HepG2 (cell line): ENCODE measurements at regions not wholly inside any gene's neighbourhood (a gene's known extent, or its start where the extent isn't known, plus 50 kb on each side); places are given as distances from the start of the nearest gene placed in this dataset.

ENCODE experiments used
- ATAC-seq: fragments of 200-7000 bp; cut with Tn5 transposase; 3 replicates; pipeline ENCODE4 v1.9.1; 2020; ENCODE audit warnings: mild to moderate bottlenecking, moderate library complexity
- BruUV-seq: library from RNA; stranded (reverse); fragments of 400-500 nt; replicated peaks from 2 replicates; lab custom pipeline; 2021; lab: Mats Ljungman, UMichigan
- CTCF ChIA-PET: fragments of 300-600 bp; formaldehyde crosslinking; extraction: SDS; loops from one replicate; lab custom pipeline; 2021; ENCODE audit warnings: low total read pairs, inconsistent platforms, low intra/inter-chr PET ratio; lab: Yijun Ruan, JAX
- POLR2A ChIA-PET: fragments of 350-600 bp; sonication (Branson Sonifier 250); formaldehyde crosslinking; loops from one replicate; lab custom pipeline; 2020; ENCODE audit warnings: antibody characterized with exemption, inconsistent platforms; lab: Yijun Ruan, JAX
- DNase-seq: peaks from one replicate; pipeline ENCODE4 v3.0.0-alpha.2; 2015; ENCODE audit warnings: low spot score
- FAIRE-seq: peaks from 3 replicates; lab custom pipeline; 2011; peaks lifted over from hg19 to GRCh38; lab: Jason Lieb, UNC
- H2AFZ ChIP-seq: one replicate; pipeline ENCODE4 v1.6.1; 2011; ENCODE audit warnings: low read length, inconsistent platforms
- H3K27ac ChIP-seq: fragments of 300-600 bp; 3 replicates; pipeline ENCODE4 v1.8.0; 2011; ENCODE audit warnings: mixed run types, mild to moderate bottlenecking, mixed read lengths, low read length, inconsistent platforms; ENCODE audit not compliant: insufficient read depth; ENCODE audit errors: extremely low read length
- H3K27me3 ChIP-seq, 2 experiments: fragments of 200-600 bp in 1 of 2; 2 replicates in 1 of 2; 3 replicates in 1 of 2; pipeline versions ENCODE4 v1.6.0 to v1.8.0; 2011; ENCODE audit warnings: low read length in 2 of 2, mild to moderate bottlenecking in 2 of 2, moderate library complexity in 2 of 2, inconsistent platforms in 1 of 2; ENCODE audit not compliant: insufficient read depth in 2 of 2, control insufficient read depth in 1 of 2
- H3K36me3 ChIP-seq, 2 experiments: fragments of 200-600 bp in 1 of 2; replicated peaks in 1 of 2; 2 replicates in 1 of 2; 3 replicates in 1 of 2; pipeline versions ENCODE4 v1.5.1 to v1.8.0; 2011; ENCODE audit warnings: low read length in 2 of 2, inconsistent platforms in 1 of 2; ENCODE audit not compliant: insufficient read depth in 2 of 2, control insufficient read depth in 1 of 2
- H3K4me1 ChIP-seq: 2 replicates; pipeline ENCODE4 v1.5.1; 2012; ENCODE audit warnings: low read length, inconsistent platforms; ENCODE audit not compliant: insufficient read depth
- H3K4me2 ChIP-seq: 2 replicates; pipeline ENCODE4 v1.6.0; 2011; ENCODE audit warnings: low read depth, low read length, inconsistent platforms
- H3K4me3 ChIP-seq, 3 experiments: fragments of 200-600 bp in 1 of 3; sonication (generic), shearing (Covaris generic) in 1 of 3; replicated peaks in 1 of 3; 2 replicates each; pipeline ENCODE4 v1.5.1; 2011 to 2016; ENCODE audit warnings: low read length in 3 of 3, inconsistent platforms in 2 of 3, low read depth in 2 of 3, mild to moderate bottlenecking in 2 of 3, control low read depth in 1 of 3, mixed read lengths in 1 of 3; ENCODE audit not compliant: insufficient read depth in 1 of 3
- H3K79me2 ChIP-seq: one replicate; pipeline ENCODE4 v1.6.1; 2011; ENCODE audit warnings: low read length, inconsistent platforms; ENCODE audit not compliant: insufficient read depth
- H3K9ac ChIP-seq: 2 replicates; pipeline ENCODE4 v1.6.0; 2011; ENCODE audit warnings: mild to moderate bottlenecking, low read depth, low read length, inconsistent platforms; ENCODE audit not compliant: insufficient read depth
- H3K9me3 ChIP-seq: 2 replicates; pipeline ENCODE4 v1.5.1; 2012; ENCODE audit warnings: mild to moderate bottlenecking, low read length
- H4K20me1 ChIP-seq: 2 replicates; pipeline ENCODE4 v1.6.0; 2011; ENCODE audit warnings: inconsistent platforms, mild to moderate bottlenecking, low read length, moderate library complexity; ENCODE audit not compliant: insufficient read depth
- ATF1 ChIP-seq: IDR thresholded peaks from 2 replicates; pipeline ENCODE4 v1.6.1; 2016; ENCODE audit warnings: mild to moderate bottlenecking, control low read depth
- CAMTA2 ChIP-seq: sonication (generic); formaldehyde crosslinking; IDR thresholded peaks from 2 replicates; pipeline ENCODE4 v1.4.0; 2020; ENCODE audit warnings: mild to moderate bottlenecking, missing genetic modification reagents, borderline replicate concordance
- GTF3A ChIP-seq: sonication (generic); formaldehyde crosslinking; conservative IDR thresholded peaks from 2 replicates; pipeline ENCODE4 v1.4.0; 2020; ENCODE audit warnings: mild to moderate bottlenecking, missing genetic modification reagents
- KDM5A ChIP-seq: fragments of 200-600 bp; sonication (generic); IDR thresholded peaks from 2 replicates; pipeline ENCODE4 v1.7.0; 2018; ENCODE audit warnings: antibody characterized with exemption, mild to moderate bottlenecking, low read length, borderline replicate concordance
- KMT2B ChIP-seq: IDR thresholded peaks from 2 replicates; pipeline ENCODE4 v1.6.1; 2016; ENCODE audit warnings: missing genetic modification reagents, missing compliant biosample characterization
- PHF20 ChIP-seq: sonication (generic); formaldehyde crosslinking; IDR thresholded peaks from 2 replicates; pipeline ENCODE4 v1.5.0; 2020; ENCODE audit warnings: mild to moderate bottlenecking, missing genetic modification reagents
- PRMT3 ChIP-seq: sonication (generic); formaldehyde crosslinking; IDR thresholded peaks from 2 replicates; pipeline ENCODE4 v1.8.1; 2022; ENCODE audit warnings: low read depth, mild to moderate bottlenecking, moderate library complexity, missing genetic modification reagents, borderline replicate concordance
- SSRP1 ChIP-seq: IDR thresholded peaks from 2 replicates; pipeline ENCODE4 v1.6.1; 2016; ENCODE audit warnings: control low read depth
- TAF15 ChIP-seq: fragments of 200-400 bp; formaldehyde crosslinking; IDR thresholded peaks from one replicate; pipeline ENCODE4 v1.6.1; 2018; ENCODE audit warnings: mild to moderate bottlenecking, low read depth, low read length; ENCODE audit not compliant: poor library complexity, severe bottlenecking
- TBX3 ChIP-seq: fragments of 450-650 bp; IDR thresholded peaks from 2 replicates; pipeline ENCODE4 v1.6.1; 2017; ENCODE audit warnings: antibody characterized with exemption, mild to moderate bottlenecking, inconsistent platforms, borderline replicate concordance
- ZNF17 ChIP-seq: sonication (generic); formaldehyde crosslinking; IDR thresholded peaks from 2 replicates; pipeline ENCODE4 v1.5.0; 2020; ENCODE audit warnings: mild to moderate bottlenecking, missing genetic modification reagents
- ZNF44 ChIP-seq: sonication (generic); formaldehyde crosslinking; IDR thresholded peaks from 2 replicates; pipeline ENCODE4 v1.5.1; 2020; ENCODE audit warnings: mild to moderate bottlenecking, missing genetic modification reagents
- ZNF747 ChIP-seq: sonication (generic); formaldehyde crosslinking; IDR thresholded peaks from 2 replicates; pipeline ENCODE4 v1.8.1; 2023; ENCODE audit warnings: missing genetic modification reagents, mild to moderate bottlenecking, borderline replicate concordance
- WGBS: methylation state at CpG from one replicate; pipeline ENCODE4 v1.1.6; 2017; ENCODE audit warnings: low lambda C conversion rate; 5-methylcytosine and 5-hydroxymethylcytosine counted together
- in situ Hi-C: cut with HindIII; loops from 2 replicates; pipeline ENCODE4 v1.10.0; 2017; ENCODE audit warnings: low pct_unique_long_range_greater_than_20kb; ENCODE audit not compliant: extremely low pct_ligation_motif_present
- intact Hi-C: fragments of 100-400 bp; cut with micrococcal nuclease; formaldehyde crosslinking; loops from one replicate; pipeline ENCODE4 v1.10.0; 2022; ENCODE audit not compliant: unreplicated experiment
- TF ChIP-seq, protein P1 (sequence below): sonication (generic); formaldehyde crosslinking; IDR thresholded peaks from 2 replicates; pipeline ENCODE4 v1.4.0; 2020; ENCODE audit warnings: mild to moderate bottlenecking, missing genetic modification reagents
- TF ChIP-seq, protein P2 (sequence below): sonication (generic); formaldehyde crosslinking; IDR thresholded peaks from 2 replicates; pipeline ENCODE4 v1.4.0; 2020; ENCODE audit warnings: low read depth, mild to moderate bottlenecking, missing genetic modification reagents
- TF ChIP-seq, protein P3 (sequence below): sonication (generic); formaldehyde crosslinking; IDR thresholded peaks from 2 replicates; pipeline ENCODE4 v1.4.0; 2020; ENCODE audit warnings: missing genetic modification reagents

DNA sequence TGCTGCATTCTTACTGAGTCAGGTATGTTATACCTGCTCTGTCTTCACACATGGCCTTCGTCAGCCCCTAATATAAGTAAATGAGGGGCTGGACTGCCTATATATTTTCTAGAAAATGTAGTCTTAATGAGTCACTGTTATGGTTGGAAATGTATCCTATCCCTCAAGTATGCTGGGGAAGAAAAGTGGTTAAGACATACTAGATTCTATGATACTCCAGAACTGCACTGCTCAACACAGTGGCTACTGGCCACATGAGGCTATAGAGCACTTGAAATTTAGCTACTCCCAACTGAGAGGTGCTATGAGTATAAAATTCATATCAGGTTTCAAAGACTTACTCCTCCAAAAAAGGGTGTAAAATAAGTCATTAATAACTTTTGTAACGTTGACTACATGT lies 104.3 kb upstream of the STEAP1B start:
- FAIRE-seq (no peak), DNase-seq (no peak), ATAC-seq (no peak)
- ChIA-PET POLR2A (no interaction called here), CTCF (no interaction called here)
- Histone ChIP-seq H3K4me2 (no peak overlapping the region), H2AFZ (no peak overlapping the region), H3K79me2 (no peaks in the 10 kb centered on the region), H3K4me3 (no peak overlapping the region), H3K9me3 (no peaks in the 10 kb centered on the region), H3K27me3 (peaks cover 0 to 4% of the 10 kb centered on the region in 2 experiments; a peak in 1 of 5 replicates), H3K4me1 (no peaks in the 10 kb centered on the region), H4K20me1 (no peaks in the 10 kb centered on the region), H3K27ac (no peak overlapping the region), H3K36me3 (no peaks in the 10 kb centered on the region), H3K9ac (no peak overlapping the region)
- in situ Hi-C loops: no loop called here
- BruUV-seq: no TSS peak
- intact Hi-C loops: no loop called here
- WGBS: 2% methylated on average over 2 of the region's 2 CpGs
- no peak for TF ChIP-seq PHF20 (CRISPR knock-in tag)
- TF ChIP-seq, protein P1, sequence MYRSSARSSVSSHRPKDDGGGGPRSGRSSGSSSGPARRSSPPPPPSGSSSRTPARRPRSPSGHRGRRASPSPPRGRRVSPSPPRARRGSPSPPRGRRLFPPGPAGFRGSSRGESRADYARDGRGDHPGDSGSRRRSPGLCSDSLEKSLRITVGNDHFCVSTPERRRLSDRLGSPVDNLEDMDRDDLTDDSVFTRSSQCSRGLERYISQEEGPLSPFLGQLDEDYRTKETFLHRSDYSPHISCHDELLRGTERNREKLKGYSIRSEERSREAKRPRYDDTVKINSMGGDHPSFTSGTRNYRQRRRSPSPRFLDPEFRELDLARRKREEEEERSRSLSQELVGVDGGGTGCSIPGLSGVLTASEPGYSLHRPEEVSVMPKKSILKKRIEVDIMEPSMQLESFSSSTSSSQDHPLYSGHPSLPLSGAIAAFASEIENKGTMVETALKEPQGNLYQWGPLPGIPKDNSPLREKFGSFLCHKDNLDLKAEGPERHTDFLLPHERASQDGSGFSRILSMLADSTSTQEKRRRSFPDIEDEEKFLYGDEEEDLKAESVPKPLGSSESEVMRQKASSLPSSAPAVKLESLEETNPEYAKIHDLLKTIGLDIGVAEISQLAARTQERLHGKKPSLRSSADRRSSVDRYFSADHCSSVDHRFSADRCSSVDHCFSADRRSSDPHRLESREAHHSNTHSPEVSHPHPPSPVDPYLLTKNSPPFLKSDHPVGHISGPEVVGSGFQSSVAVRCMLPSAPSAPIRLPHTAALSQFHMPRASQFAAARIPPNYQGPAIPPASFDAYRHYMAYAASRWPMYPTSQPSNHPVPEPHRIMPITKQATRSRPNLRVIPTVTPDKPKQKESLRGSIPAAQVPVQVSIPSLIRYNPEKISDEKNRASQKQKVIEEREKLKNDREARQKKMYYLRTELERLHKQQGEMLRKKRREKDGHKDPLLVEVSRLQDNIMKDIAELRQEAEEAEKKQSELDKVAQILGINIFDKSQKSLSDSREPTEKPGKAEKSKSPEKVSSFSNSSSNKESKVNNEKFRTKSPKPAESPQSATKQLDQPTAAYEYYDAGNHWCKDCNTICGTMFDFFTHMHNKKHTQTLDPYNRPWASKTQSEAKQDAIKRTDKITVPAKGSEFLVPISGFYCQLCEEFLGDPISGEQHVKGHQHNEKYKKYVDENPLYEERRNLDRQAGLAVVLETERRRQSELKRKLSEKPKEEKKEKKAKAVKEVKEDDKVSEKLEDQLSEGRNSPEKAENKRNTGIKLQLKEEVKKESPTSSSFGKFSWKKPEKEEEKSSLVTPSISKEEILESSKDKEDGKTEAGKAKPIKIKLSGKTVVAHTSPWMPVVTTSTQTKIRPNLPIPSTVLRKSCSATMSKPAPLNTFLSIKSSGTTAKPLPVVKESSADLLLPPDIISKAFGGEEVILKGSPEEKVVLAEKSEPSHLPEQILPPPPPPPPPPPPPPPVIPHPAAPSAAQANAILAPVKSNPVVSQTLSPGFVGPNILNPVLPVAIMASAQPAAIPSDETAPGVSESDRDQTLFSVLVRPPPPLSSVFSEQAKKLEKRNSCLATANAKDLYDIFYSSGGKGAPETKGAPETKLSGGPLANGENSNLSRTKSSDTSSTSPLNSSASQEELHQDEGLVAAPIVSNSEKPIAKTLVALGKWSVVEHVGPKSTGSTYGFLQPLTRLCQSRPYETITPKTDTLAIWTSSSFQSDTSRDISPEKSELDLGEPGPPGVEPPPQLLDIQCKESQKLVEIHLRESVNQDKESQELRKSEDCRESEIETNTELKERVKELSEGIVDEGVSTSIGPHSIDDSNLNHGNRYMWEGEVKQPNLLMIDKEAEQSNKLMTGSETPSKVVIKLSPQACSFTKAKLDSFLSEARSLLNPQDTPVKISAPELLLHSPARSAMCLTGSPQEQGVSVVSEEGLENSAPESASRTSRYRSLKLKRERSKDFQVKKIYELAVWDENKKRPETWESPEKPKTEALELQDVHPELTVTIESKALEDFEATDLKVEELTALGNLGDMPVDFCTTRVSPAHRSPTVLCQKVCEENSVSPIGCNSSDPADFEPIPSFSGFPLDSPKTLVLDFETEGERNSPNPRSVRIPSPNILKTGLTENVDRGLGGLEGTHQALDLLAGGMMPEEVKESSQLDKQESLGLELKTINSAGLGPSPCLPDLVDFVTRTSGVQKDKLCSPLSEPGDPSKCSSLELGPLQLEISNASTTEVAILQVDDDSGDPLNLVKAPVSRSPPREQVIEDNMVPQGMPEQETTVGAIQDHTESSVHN: no peak
- no peak for TF ChIP-seq ZNF44 (CRISPR knock-in tag)
- TF ChIP-seq KMT2B: no peak
- TF ChIP-seq PRMT3 (CRISPR knock-in tag): no peak
- TF ChIP-seq, protein P2, sequence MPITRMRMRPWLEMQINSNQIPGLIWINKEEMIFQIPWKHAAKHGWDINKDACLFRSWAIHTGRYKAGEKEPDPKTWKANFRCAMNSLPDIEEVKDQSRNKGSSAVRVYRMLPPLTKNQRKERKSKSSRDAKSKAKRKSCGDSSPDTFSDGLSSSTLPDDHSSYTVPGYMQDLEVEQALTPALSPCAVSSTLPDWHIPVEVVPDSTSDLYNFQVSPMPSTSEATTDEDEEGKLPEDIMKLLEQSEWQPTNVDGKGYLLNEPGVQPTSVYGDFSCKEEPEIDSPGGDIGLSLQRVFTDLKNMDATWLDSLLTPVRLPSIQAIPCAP (CRISPR knock-in tag): no peak
- no peak for TF ChIP-seq ZNF747
- no peak for TF ChIP-seq ATF1 (CRISPR knock-in tag)
- no peak for TF ChIP-seq CAMTA2 (CRISPR knock-in tag)
- TF ChIP-seq SSRP1 (CRISPR knock-in tag): no peak
- no peak for TF ChIP-seq GTF3A (CRISPR knock-in tag)
- TF ChIP-seq KDM5A: no peak
- TF ChIP-seq, protein P3, sequence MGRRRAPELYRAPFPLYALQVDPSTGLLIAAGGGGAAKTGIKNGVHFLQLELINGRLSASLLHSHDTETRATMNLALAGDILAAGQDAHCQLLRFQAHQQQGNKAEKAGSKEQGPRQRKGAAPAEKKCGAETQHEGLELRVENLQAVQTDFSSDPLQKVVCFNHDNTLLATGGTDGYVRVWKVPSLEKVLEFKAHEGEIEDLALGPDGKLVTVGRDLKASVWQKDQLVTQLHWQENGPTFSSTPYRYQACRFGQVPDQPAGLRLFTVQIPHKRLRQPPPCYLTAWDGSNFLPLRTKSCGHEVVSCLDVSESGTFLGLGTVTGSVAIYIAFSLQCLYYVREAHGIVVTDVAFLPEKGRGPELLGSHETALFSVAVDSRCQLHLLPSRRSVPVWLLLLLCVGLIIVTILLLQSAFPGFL (CRISPR knock-in tag): no peak
- TF ChIP-seq TAF15: no peak
- TF ChIP-seq ZNF17 (CRISPR knock-in tag): no peak
- TF ChIP-seq TBX3: no peak
